CD1c-positive myeloid dendritic cell (primary cell): ENCODE measurements at regions not wholly inside any gene's neighbourhood (a gene's known extent, or its start where the extent isn't known, plus 50 kb on each side); places are given as distances from the start of the nearest gene placed in this dataset.

Source experiments
- DNase-seq: peaks from one replicate; pipeline ENCODE4 v3.0.0-alpha.2; 2016; ENCODE audit errors: extremely low spot score

- DNase-seq, result no peak
These were observed 230.2 kb upstream of the CD96 start for GRCh38 chr3:111311709-111312235.

- DNase-seq, result no peak
These were observed 227.7 kb upstream of the CD96 start for GRCh38 chr3:111314181-111314873.

- no peak for DNase-seq
These were observed 227.1 kb upstream of the CD96 start for GRCh38 chr3:111314898-111315297.

GRCh38 chr3:111315930-111316587 is 225.9 kb upstream of the CD96 start:
- DNase-seq, result no peak

- no peak for DNase-seq
These were observed 223.7 kb upstream of the CD96 start for GRCh38 chr3:111318289-111318688.

GRCh38 chr3:111319598-111319997 is 222.4 kb upstream of the CD96 start:
- no peak for DNase-seq

- DNase-seq, result no peak
These were observed 220.2 kb upstream of the CD96 start for GRCh38 chr3:111321786-111322185.

GRCh38 chr3:111323019-111323418 is 219.0 kb upstream of the CD96 start:
- DNase-seq, result no peak

- DNase-seq, result no peak
These were observed 217.8 kb upstream of the CD96 start for GRCh38 chr3:111324151-111324550.

- DNase-seq, result no peak
These were observed 217.4 kb upstream of the CD96 start for GRCh38 chr3:111324645-111325044.

GRCh38 chr3:111325160-111325718 is 216.8 kb upstream of the CD96 start:
- DNase-seq, result no peak

- DNase-seq, result no peak
These were observed 215.6 kb upstream of the CD96 start for GRCh38 chr3:111326144-111326995.

GRCh38 chr3:111331306-111331705 is 210.7 kb upstream of the CD96 start:
- no peak for DNase-seq

- DNase-seq, result no peak
These were observed 210.1 kb upstream of the CD96 start for GRCh38 chr3:111331912-111332311.

- DNase-seq, result no peak
These were observed 209.4 kb upstream of the CD96 start for GRCh38 chr3:111332488-111333080.

GRCh38 chr3:111333642-111334041 is 208.4 kb upstream of the CD96 start:
- DNase-seq, result no peak

GRCh38 chr3:111335512-111336303 is 206.3 kb upstream of the CD96 start:
- DNase-seq, result no peak

GRCh38 chr3:111336511-111336910 is 205.5 kb upstream of the CD96 start:
- no peak for DNase-seq

- DNase-seq, result peak; percentile 26
These were observed 203.8 kb upstream of the CD96 start for GRCh38 chr3:111338059-111338698.

GRCh38 chr3:111339017-111339416 is 203.0 kb upstream of the CD96 start:
- no peak for DNase-seq
